ENCODE measurements at regions not wholly inside any gene's neighbourhood (a gene's known extent, or its start where the extent isn't known, plus 50 kb on each side); places are given as distances from the start of the nearest gene placed in this dataset.

GRCh38 chr3:146823622-146824021 lies 218.5 kb upstream of the PLSCR5 start:
- H3K27ac ChIP-seq (ENCODE audit: low read depth, low read length) = no peak overlapping the region
- TF ChIP-seq EZH2 (IDR thresholded peaks at IDR 0.05; ENCODE audit: insufficient read depth, low read length) (no peak), CTCF (IDR thresholded peaks at IDR 0.05; ENCODE audit: insufficient read depth, low read depth, low read length) (no peak)
- no peak overlapping the region for H2AFZ ChIP-seq (ENCODE audit: low read depth, low read length)
- no peak overlapping the region for H3K27ac Mint-ChIP-seq (ENCODE audit: unreplicated experiment)
- no peaks in the 10 kb centered on the region for H3K36me3 Mint-ChIP-seq (ENCODE audit: low read depth, unreplicated experiment)
- no peak overlapping the region for H3K4me3 ChIP-seq (ENCODE audit: insufficient read depth, low read depth, low read length)
- H4K20me1 ChIP-seq (ENCODE audit: insufficient read depth, low read length) = no peaks in the 10 kb centered on the region
- H3K4me3 Mint-ChIP-seq (ENCODE audit: unreplicated experiment) = no peak overlapping the region
- no peaks in the 10 kb centered on the region for H3K27me3 ChIP-seq (ENCODE audit: insufficient read depth, low read length)
- H3K4me1 ChIP-seq (ENCODE audit: insufficient read depth, low read length) = no peaks in the 10 kb centered on the region
- H3K9ac ChIP-seq (ENCODE audit: low read length) = no peak overlapping the region
- no peaks in the 10 kb centered on the region for H3K79me2 ChIP-seq (ENCODE audit: insufficient read depth, low read length)
- H3K4me1 Mint-ChIP-seq (ENCODE audit: low read depth, unreplicated experiment) = no peaks in the 10 kb centered on the region
- H3K4me2 ChIP-seq (ENCODE audit: low read length) = no peak overlapping the region
- H3K9me3 Mint-ChIP-seq (ENCODE audit: unreplicated experiment) = no peaks in the 10 kb centered on the region
- no peak for DNase-seq (ENCODE audit: low read depth)
- FAIRE-seq = no peak
- H3K36me3 ChIP-seq (ENCODE audit: insufficient read depth, low read length) = no peaks in the 10 kb centered on the region
- H3K27me3 Mint-ChIP-seq (ENCODE audit: low read depth, unreplicated experiment) = no peaks in the 10 kb centered on the region
- H3K9me3 ChIP-seq (ENCODE audit: insufficient read depth, low read depth, low read length) = no peaks in the 10 kb centered on the region

- H4K20me1 ChIP-seq (ENCODE audit: insufficient read depth, low read length) = no peaks in the 10 kb centered on the region
- Mint-ChIP-seq H3K27me3 (ENCODE audit: low read depth, unreplicated experiment) (no peaks in the 10 kb centered on the region), H3K4me1 (ENCODE audit: low read depth, unreplicated experiment) (peaks cover 10% of the 10 kb centered on the region), H3K27ac (ENCODE audit: unreplicated experiment) (no peak overlapping the region), H3K36me3 (ENCODE audit: low read depth, unreplicated experiment) (no peaks in the 10 kb centered on the region), H3K4me3 (ENCODE audit: unreplicated experiment) (no peak overlapping the region), H3K9me3 (ENCODE audit: unreplicated experiment) (no peaks in the 10 kb centered on the region)
- no peak overlapping the region for H3K27ac ChIP-seq (ENCODE audit: low read depth, low read length)
- peak overlapping the region; percentile 1 for H3K9ac ChIP-seq (ENCODE audit: low read length)
- no peaks in the 10 kb centered on the region for H3K36me3 ChIP-seq (ENCODE audit: insufficient read depth, low read length)
- H3K9me3 ChIP-seq (ENCODE audit: insufficient read depth, low read depth, low read length) = no peaks in the 10 kb centered on the region
- no peak overlapping the region for H3K4me3 ChIP-seq (ENCODE audit: insufficient read depth, low read depth, low read length)
- H2AFZ ChIP-seq (ENCODE audit: low read depth, low read length) = no peak overlapping the region
- DNase-seq (ENCODE audit: low read depth) (no peak), FAIRE-seq (no peak)
- no peaks in the 10 kb centered on the region for H3K4me1 ChIP-seq (ENCODE audit: insufficient read depth, low read length)
- TF ChIP-seq CTCF (IDR thresholded peaks at IDR 0.05; ENCODE audit: insufficient read depth, low read depth, low read length) = no peak
- no peak for TF ChIP-seq EZH2 (IDR thresholded peaks at IDR 0.05; ENCODE audit: insufficient read depth, low read length)
- H3K79me2 ChIP-seq (ENCODE audit: insufficient read depth, low read length) = no peaks in the 10 kb centered on the region
- H3K4me2 ChIP-seq (ENCODE audit: low read length) = peak overlapping the region; percentile 28
- no peaks in the 10 kb centered on the region for H3K27me3 ChIP-seq (ENCODE audit: insufficient read depth, low read length)
Measured at GRCh38 chr3:146818866-146819265, 213.7 kb upstream of the PLSCR5 start.

- no peak overlapping the region for H3K27ac ChIP-seq (ENCODE audit: low read depth, low read length)
- H3K4me1 Mint-ChIP-seq (ENCODE audit: low read depth, unreplicated experiment) = peaks cover 10% of the 10 kb centered on the region
- no peaks in the 10 kb centered on the region for H3K27me3 Mint-ChIP-seq (ENCODE audit: low read depth, unreplicated experiment)
- H3K4me3 Mint-ChIP-seq (ENCODE audit: unreplicated experiment) = no peak overlapping the region
- no peak for TF ChIP-seq EZH2 (IDR thresholded peaks at IDR 0.05; ENCODE audit: insufficient read depth, low read length)
- TF ChIP-seq CTCF (IDR thresholded peaks at IDR 0.05; ENCODE audit: insufficient read depth, low read depth, low read length) = no peak
- peak overlapping the region; percentile 1 for H3K9ac ChIP-seq (ENCODE audit: low read length)
- no peak overlapping the region for H3K4me2 ChIP-seq (ENCODE audit: low read length)
- H3K36me3 ChIP-seq (ENCODE audit: insufficient read depth, low read length) = no peaks in the 10 kb centered on the region
- no peaks in the 10 kb centered on the region for H3K79me2 ChIP-seq (ENCODE audit: insufficient read depth, low read length)
- H2AFZ ChIP-seq (ENCODE audit: low read depth, low read length) = no peak overlapping the region
- H3K9me3 Mint-ChIP-seq (ENCODE audit: unreplicated experiment) = no peaks in the 10 kb centered on the region
- FAIRE-seq (peak; percentile 26), DNase-seq (ENCODE audit: low read depth) (no peak)
- no peaks in the 10 kb centered on the region for H4K20me1 ChIP-seq (ENCODE audit: insufficient read depth, low read length)
- H3K27ac Mint-ChIP-seq (ENCODE audit: unreplicated experiment) = no peak overlapping the region
- H3K4me3 ChIP-seq (ENCODE audit: insufficient read depth, low read depth, low read length) = no peak overlapping the region
- H3K9me3 ChIP-seq (ENCODE audit: insufficient read depth, low read depth, low read length) = no peaks in the 10 kb centered on the region
- H3K27me3 ChIP-seq (ENCODE audit: insufficient read depth, low read length) = no peaks in the 10 kb centered on the region
- no peaks in the 10 kb centered on the region for H3K36me3 Mint-ChIP-seq (ENCODE audit: low read depth, unreplicated experiment)
- H3K4me1 ChIP-seq (ENCODE audit: insufficient read depth, low read length) = no peaks in the 10 kb centered on the region
Measured at GRCh38 chr3:146818301-146818700, 213.2 kb upstream of the PLSCR5 start.
